ENCODE measurements at regions not wholly inside any gene's neighbourhood (a gene's known extent, or its start where the extent isn't known, plus 50 kb on each side); places are given as distances from the start of the nearest gene placed in this dataset.

GRCh38 chr14:96617635-96618034 lies 115.5 kb downstream of the PAPOLA start:
- no peaks in the 10 kb centered on the region for H3K9me3 ChIP-seq (replicated peaks; ENCODE audit: control insufficient read depth, insufficient read depth, low read depth, low read length)
- in situ Hi-C loops (cut with MboI), result no loop called here
- no peak for FAIRE-seq
- H3K79me2 ChIP-seq (ENCODE audit: control insufficient read depth, insufficient read depth, low read length), result no peaks in the 10 kb centered on the region
- BruUV-seq (replicated peaks), result no TSS peak
- no peak overlapping the region for H2AFZ ChIP-seq (ENCODE audit: low read depth, low read length)
- H3K27ac ChIP-seq (ENCODE audit: extremely low read depth, low read depth, low read length), result no peak overlapping the region
- H3K4me1 ChIP-seq (replicated peaks in 1 of 2; ENCODE audit: control insufficient read depth in 2 of 2, insufficient read depth in 2 of 2, low read length in 2 of 2), result no peaks in the 10 kb centered on the region
- POLR2A ChIA-PET, result no interaction called here
- no peaks in the 10 kb centered on the region for H3K36me3 ChIP-seq (ENCODE audit: control insufficient read depth, insufficient read depth, low read length)
- intact Hi-C loops (cut with micrococcal nuclease), result no loop called here
- TF ChIP-seq NR2C2 (CRISPR knock-in tag; IDR thresholded peaks at IDR 0.05) (no peak), NR2C2 (tag; IDR thresholded peaks at IDR 0.05) (peak; percentile 44; the same call in 1 of the 2 replicates), ATF2 (CRISPR knock-in tag; IDR thresholded peaks at IDR 0.05) (no peak), ELF1 (tag; IDR thresholded peaks at IDR 0.05) (peak; percentile 47; the same call in 1 of the 2 replicates), NR2C1 (IDR thresholded peaks at IDR 0.05) (peak; percentile 68; the same call in 1 of the 2 replicates), NR2C1 (tag; IDR thresholded peaks at IDR 0.05) (peak; percentile 64)
- TF ChIP-seq, protein P1, sequence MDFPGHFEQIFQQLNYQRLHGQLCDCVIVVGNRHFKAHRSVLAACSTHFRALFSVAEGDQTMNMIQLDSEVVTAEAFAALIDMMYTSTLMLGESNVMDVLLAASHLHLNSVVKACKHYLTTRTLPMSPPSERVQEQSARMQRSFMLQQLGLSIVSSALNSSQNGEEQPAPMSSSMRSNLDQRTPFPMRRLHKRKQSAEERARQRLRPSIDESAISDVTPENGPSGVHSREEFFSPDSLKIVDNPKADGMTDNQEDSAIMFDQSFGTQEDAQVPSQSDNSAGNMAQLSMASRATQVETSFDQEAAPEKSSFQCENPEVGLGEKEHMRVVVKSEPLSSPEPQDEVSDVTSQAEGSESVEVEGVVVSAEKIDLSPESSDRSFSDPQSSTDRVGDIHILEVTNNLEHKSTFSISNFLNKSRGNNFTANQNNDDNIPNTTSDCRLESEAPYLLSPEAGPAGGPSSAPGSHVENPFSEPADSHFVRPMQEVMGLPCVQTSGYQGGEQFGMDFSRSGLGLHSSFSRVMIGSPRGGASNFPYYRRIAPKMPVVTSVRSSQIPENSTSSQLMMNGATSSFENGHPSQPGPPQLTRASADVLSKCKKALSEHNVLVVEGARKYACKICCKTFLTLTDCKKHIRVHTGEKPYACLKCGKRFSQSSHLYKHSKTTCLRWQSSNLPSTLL (IDR thresholded peaks at IDR 0.05), result no peak
- no peak overlapping the region for H3K4me3 ChIP-seq
- H3K27me3 ChIP-seq (ENCODE audit: control insufficient read depth in 2 of 2, insufficient read depth in 2 of 2, low read length in 2 of 2), result peaks cover 44 to 69% of the 10 kb centered on the region in 2 experiments
- CTCF ChIA-PET (ENCODE audit: low intra/inter-chr PET ratio), result no interaction called here
- H3K4me2 ChIP-seq (ENCODE audit: insufficient read depth, low read length), result peak overlapping the region; percentile 21; the same call in 1 of the 2 replicates
- WGBS (ENCODE audit: insufficient coverage, low coverage, missing lambda C conversion rate), result 0% methylated on average over 4 of the region's 4 CpGs
- DNase-seq (ENCODE audit: extremely low read depth in 1 of 4, low spot score in 3 of 4), result peak; percentile 14 to 29 (median 24)
- 0 out of 2 replicates have a peak, but pooled peaks cover 4% of the 10 kb centered on the region for H4K20me1 ChIP-seq (replicated peaks; ENCODE audit: control insufficient read depth, insufficient read depth, low read length)
- no peak overlapping the region for H3K9ac ChIP-seq (ENCODE audit: insufficient read depth in 1 of 2, low read depth in 2 of 2, low read length in 2 of 2)
- no peaks in the 10 kb centered on the region for H3K9me1 ChIP-seq (ENCODE audit: control insufficient read depth, insufficient read depth, low read length)
- peak; percentile 73 for ATAC-seq

Data from K562 (cell line).